ENCODE measurements at regions not wholly inside any gene's neighbourhood (a gene's known extent, or its start where the extent isn't known, plus 50 kb on each side); places are given as distances from the start of the nearest gene placed in this dataset.

GRCh38 chr2:142339261-142339660 is 208.4 kb upstream of the LRP1B start:
- Histone ChIP-seq H3K23me2 (ENCODE audit: low read depth, low read length) (no peaks in the 10 kb centered on the region), H3K14ac (ENCODE audit: insufficient read length) (no peak overlapping the region), H3K56ac (replicated peaks; ENCODE audit: insufficient read length, low read depth, low read length) (no peak overlapping the region), H3K4me3 (ENCODE audit: extremely low read depth in 1 of 4, insufficient read depth in 2 of 4, low read depth in 3 of 4, low read length in 4 of 4) (no peak overlapping the region), H4K8ac (ENCODE audit: extremely low read depth, insufficient read depth, low read length) (no peak overlapping the region), H3K27ac (ENCODE audit: low read depth, low read length) (no peak overlapping the region), H3K9me3 (ENCODE audit: insufficient read depth in 2 of 2, low read depth in 1 of 2, low read length in 1 of 2) (peaks cover 0 to 2% of the 10 kb centered on the region in 2 experiments; a peak in 1 of 4 replicates), H3K9ac (replicated peaks in 1 of 4; ENCODE audit: extremely low read depth in 1 of 4, low read depth in 3 of 4, low read length in 3 of 4) (no peak overlapping the region), H4K91ac (replicated peaks; ENCODE audit: insufficient read length, low read length) (no peak overlapping the region), H3K4me1 (replicated peaks in 1 of 4; ENCODE audit: control insufficient read depth in 3 of 4, insufficient read depth in 4 of 4, low read length in 3 of 4) (no peaks in the 10 kb centered on the region), H3K79me1 (ENCODE audit: low read depth, low read length) (no peaks in the 10 kb centered on the region), H2AFZ (ENCODE audit: low read length) (no peak overlapping the region), H3K27me3 (replicated peaks in 1 of 4; ENCODE audit: control insufficient read depth in 3 of 4, extremely low read depth in 1 of 4, insufficient read depth in 3 of 4, low read length in 3 of 4) (no peaks in the 10 kb centered on the region), H2AK5ac (ENCODE audit: low read depth, low read length) (no peak overlapping the region), H3K79me2 (ENCODE audit: control insufficient read depth in 1 of 2, insufficient read depth in 2 of 2, low read length in 2 of 2) (no peaks in the 10 kb centered on the region), H3K23ac (ENCODE audit: insufficient read length) (no peak overlapping the region), H2BK15ac (ENCODE audit: low read length) (no peak overlapping the region), H3K4me2 (ENCODE audit: insufficient read depth in 1 of 2, low read depth in 2 of 2, low read length in 2 of 2) (no peak overlapping the region), H2BK5ac (ENCODE audit: low read depth, low read length) (no peak overlapping the region), H2BK20ac (ENCODE audit: low read length) (no peak overlapping the region), H3K18ac (ENCODE audit: extremely low read depth, low read length) (no peak overlapping the region), H2BK12ac (ENCODE audit: low read depth, low read length) (no peak overlapping the region), H3K4ac (replicated peaks; ENCODE audit: insufficient read length, low read depth, low read length) (no peak overlapping the region), H3K36me3 (ENCODE audit: control insufficient read depth in 2 of 4, insufficient read depth in 4 of 4, low read length in 3 of 4) (no peaks in the 10 kb centered on the region), H2BK120ac (replicated peaks; ENCODE audit: low read depth, low read length) (no peak overlapping the region), H4K20me1 (replicated peaks in 1 of 2; ENCODE audit: control insufficient read depth in 1 of 2, insufficient read depth in 2 of 2, low read length in 2 of 2) (no peaks in the 10 kb centered on the region), H4K5ac (ENCODE audit: insufficient read length, low read depth, low read length) (no peak overlapping the region)
- FAIRE-seq (no peak), DNase-seq (ENCODE audit: low read depth in 1 of 2, low spot score in 2 of 2) (no peak)
- ChIA-PET CTCF (ENCODE audit: partially characterized antibody) (no interaction called here), POLR2A (ENCODE audit: partially characterized antibody) (no interaction called here)
- TF ChIP-seq ATF2 (IDR thresholded peaks at IDR 0.05; ENCODE audit: low read length) (no peak), SAP30 (IDR thresholded peaks at IDR 0.05; ENCODE audit: insufficient read depth, insufficient replicate concordance, low read length) (no peak), BRCA1 (IDR thresholded peaks at IDR 0.05; ENCODE audit: low read depth, low read length) (no peak), MAX (IDR thresholded peaks at IDR 0.05) (no peak), HDAC2 (IDR thresholded peaks at IDR 0.05; ENCODE audit: borderline replicate concordance in 1 of 2, low read depth in 2 of 2, low read length in 2 of 2) (no peak), POLR2A (IDR thresholded peaks at IDR 0.05; ENCODE audit: control extremely low read depth in 1 of 2, low read depth in 2 of 2, low read length in 2 of 2) (no peak), KDM1A (IDR thresholded peaks at IDR 0.05; ENCODE audit: borderline replicate concordance, low read length) (no peak), KDM4A (IDR thresholded peaks at IDR 0.05; ENCODE audit: low read depth, low read length, severe bottlenecking) (no peak), SRF (IDR thresholded peaks at IDR 0.05; ENCODE audit: low read depth, low read length) (no peak), POLR2AphosphoS5 (IDR thresholded peaks at IDR 0.05; ENCODE audit: low read depth, low read length) (no peak), EZH2 (IDR thresholded peaks at IDR 0.05; ENCODE audit: low read depth, low read length, severe bottlenecking) (no peak), RXRA (IDR thresholded peaks at IDR 0.05; ENCODE audit: insufficient read depth, low read depth, low read length) (no peak), ZNF274 (IDR thresholded peaks at IDR 0.05; ENCODE audit: borderline replicate concordance, extremely low read depth, low read length) (no peak), NANOG (IDR thresholded peaks at IDR 0.05; ENCODE audit: insufficient read depth, low read depth, low read length, poor library complexity, severe bottlenecking) (no peak)

All from H1 (cell line).